SK-N-SH treated with all-trans-retinoic acid at 6 μM for 48 hours (cell line): ENCODE measurements at regions not wholly inside any gene's neighbourhood (a gene's known extent, or its start where the extent isn't known, plus 50 kb on each side); places are given as distances from the start of the nearest gene placed in this dataset.

ENCODE experiments used
- CSDC2 ChIP-seq: fragments of 250-450 bp; sonication (Bioruptor Pico); IDR thresholded peaks from 2 replicates; pipeline ENCODE4 v1.5.0; 2020; ENCODE audit warnings: mild to moderate bottlenecking, moderate library complexity
- ISL1 ChIP-seq: fragments of 250-450 bp; sonication (Bioruptor Pico); IDR thresholded peaks from 2 replicates; pipeline ENCODE4 v2.1.2; 2022; ENCODE audit warnings: mild to moderate bottlenecking, moderate library complexity
- PATZ1 ChIP-seq: fragments of 250-450 bp; sonication (Bioruptor Pico); IDR thresholded peaks from 2 replicates; pipeline ENCODE4 v1.8.0; 2020; ENCODE audit warnings: mild to moderate bottlenecking, moderate library complexity, borderline replicate concordance
- PPARA ChIP-seq: fragments of 250-450 bp; sonication (Bioruptor Pico); IDR thresholded peaks from 2 replicates; pipeline ENCODE4 v1.5.0; 2020; ENCODE audit warnings: mild to moderate bottlenecking, borderline replicate concordance
- RARB ChIP-seq: fragments of 250-450 bp; sonication (Bioruptor Pico); IDR thresholded peaks from 2 replicates; pipeline ENCODE4 v1.8.0; 2021; ENCODE audit warnings: mild to moderate bottlenecking, moderate library complexity
- SNAI2 ChIP-seq: fragments of 250-450 bp; sonication (Bioruptor Pico); IDR thresholded peaks from 2 replicates; pipeline ENCODE4 v1.5.0; 2020; ENCODE audit warnings: mild to moderate bottlenecking, moderate library complexity
- ZFP3 ChIP-seq: fragments of 250-450 bp; sonication (Bioruptor Pico); IDR thresholded peaks from 2 replicates; pipeline ENCODE4 v1.5.0; 2020; ENCODE audit warnings: mild to moderate bottlenecking, moderate library complexity
- ZFP30 ChIP-seq: fragments of 450-650 bp; formaldehyde crosslinking; IDR thresholded peaks from 2 replicates; pipeline ENCODE4 v1.5.0; 2022; ENCODE audit warnings: mild to moderate bottlenecking, moderate library complexity
- ZNF70 ChIP-seq: fragments of 450-650 bp; formaldehyde crosslinking; IDR thresholded peaks from 2 replicates; pipeline ENCODE4 v1.5.0; 2020; ENCODE audit warnings: mild to moderate bottlenecking, moderate library complexity
- TF ChIP-seq, protein P1 (sequence below): fragments of 250-450 bp; sonication (Bioruptor Pico); IDR thresholded peaks from 2 replicates; pipeline ENCODE4 v1.5.1; 2020; ENCODE audit warnings: low read depth, mild to moderate bottlenecking, moderate library complexity
- TF ChIP-seq, protein P2 (sequence below): fragments of 250-450 bp; sonication (Bioruptor Pico); IDR thresholded peaks from 2 replicates; pipeline ENCODE4 v1.5.0; 2020; ENCODE audit warnings: mild to moderate bottlenecking, moderate library complexity

DNA sequence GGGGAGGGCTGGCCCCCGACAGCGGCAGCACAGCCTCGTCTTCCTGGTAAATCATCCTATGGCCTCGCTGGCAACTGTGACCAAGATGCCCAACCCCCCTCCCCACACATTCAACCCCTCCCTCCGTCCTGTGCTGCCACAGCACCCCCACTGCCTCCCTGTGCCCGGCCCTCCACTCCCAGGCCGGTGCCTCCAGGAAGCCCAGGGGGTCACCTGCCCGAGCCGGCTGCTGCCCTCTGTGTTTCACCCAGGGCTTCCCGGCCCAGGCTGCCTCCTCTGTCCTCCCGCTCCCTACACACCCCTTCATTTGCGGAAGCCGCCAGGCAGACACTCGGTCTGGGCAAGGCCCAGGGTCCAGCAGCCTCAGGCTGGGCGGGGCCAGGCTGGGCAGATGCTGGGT, 188.6 kb downstream of the RBFOX3 start:
- TF ChIP-seq ZFP3 (CRISPR knock-in tag) (no peak), CSDC2 (CRISPR knock-in tag) (no peak), ZFP30 (no peak), RARB (CRISPR knock-in tag) (no peak), PATZ1 (CRISPR knock-in tag) (no peak), PPARA (no peak), SNAI2 (CRISPR knock-in tag) (no peak), ISL1 (CRISPR knock-in tag) (no peak), ZNF70 (CRISPR knock-in tag) (no peak)
- TF ChIP-seq, protein P1, sequence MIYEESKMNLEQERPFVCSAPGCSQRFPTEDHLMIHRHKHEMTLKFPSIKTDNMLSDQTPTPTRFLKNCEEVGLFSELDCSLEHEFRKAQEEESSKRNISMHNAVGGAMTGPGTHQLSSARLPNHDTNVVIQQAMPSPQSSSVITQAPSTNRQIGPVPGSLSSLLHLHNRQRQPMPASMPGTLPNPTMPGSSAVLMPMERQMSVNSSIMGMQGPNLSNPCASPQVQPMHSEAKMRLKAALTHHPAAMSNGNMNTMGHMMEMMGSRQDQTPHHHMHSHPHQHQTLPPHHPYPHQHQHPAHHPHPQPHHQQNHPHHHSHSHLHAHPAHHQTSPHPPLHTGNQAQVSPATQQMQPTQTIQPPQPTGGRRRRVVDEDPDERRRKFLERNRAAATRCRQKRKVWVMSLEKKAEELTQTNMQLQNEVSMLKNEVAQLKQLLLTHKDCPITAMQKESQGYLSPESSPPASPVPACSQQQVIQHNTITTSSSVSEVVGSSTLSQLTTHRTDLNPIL (CRISPR knock-in tag), result no peak
- TF ChIP-seq, protein P2, sequence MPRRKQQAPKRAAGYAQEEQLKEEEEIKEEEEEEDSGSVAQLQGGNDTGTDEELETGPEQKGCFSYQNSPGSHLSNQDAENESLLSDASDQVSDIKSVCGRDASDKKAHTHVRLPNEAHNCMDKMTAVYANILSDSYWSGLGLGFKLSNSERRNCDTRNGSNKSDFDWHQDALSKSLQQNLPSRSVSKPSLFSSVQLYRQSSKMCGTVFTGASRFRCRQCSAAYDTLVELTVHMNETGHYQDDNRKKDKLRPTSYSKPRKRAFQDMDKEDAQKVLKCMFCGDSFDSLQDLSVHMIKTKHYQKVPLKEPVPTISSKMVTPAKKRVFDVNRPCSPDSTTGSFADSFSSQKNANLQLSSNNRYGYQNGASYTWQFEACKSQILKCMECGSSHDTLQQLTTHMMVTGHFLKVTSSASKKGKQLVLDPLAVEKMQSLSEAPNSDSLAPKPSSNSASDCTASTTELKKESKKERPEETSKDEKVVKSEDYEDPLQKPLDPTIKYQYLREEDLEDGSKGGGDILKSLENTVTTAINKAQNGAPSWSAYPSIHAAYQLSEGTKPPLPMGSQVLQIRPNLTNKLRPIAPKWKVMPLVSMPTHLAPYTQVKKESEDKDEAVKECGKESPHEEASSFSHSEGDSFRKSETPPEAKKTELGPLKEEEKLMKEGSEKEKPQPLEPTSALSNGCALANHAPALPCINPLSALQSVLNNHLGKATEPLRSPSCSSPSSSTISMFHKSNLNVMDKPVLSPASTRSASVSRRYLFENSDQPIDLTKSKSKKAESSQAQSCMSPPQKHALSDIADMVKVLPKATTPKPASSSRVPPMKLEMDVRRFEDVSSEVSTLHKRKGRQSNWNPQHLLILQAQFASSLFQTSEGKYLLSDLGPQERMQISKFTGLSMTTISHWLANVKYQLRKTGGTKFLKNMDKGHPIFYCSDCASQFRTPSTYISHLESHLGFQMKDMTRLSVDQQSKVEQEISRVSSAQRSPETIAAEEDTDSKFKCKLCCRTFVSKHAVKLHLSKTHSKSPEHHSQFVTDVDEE (CRISPR knock-in tag), result no peak
